ENCODE measurements at regions not wholly inside any gene's neighbourhood (a gene's known extent, or its start where the extent isn't known, plus 50 kb on each side); places are given as distances from the start of the nearest gene placed in this dataset.

DNA sequence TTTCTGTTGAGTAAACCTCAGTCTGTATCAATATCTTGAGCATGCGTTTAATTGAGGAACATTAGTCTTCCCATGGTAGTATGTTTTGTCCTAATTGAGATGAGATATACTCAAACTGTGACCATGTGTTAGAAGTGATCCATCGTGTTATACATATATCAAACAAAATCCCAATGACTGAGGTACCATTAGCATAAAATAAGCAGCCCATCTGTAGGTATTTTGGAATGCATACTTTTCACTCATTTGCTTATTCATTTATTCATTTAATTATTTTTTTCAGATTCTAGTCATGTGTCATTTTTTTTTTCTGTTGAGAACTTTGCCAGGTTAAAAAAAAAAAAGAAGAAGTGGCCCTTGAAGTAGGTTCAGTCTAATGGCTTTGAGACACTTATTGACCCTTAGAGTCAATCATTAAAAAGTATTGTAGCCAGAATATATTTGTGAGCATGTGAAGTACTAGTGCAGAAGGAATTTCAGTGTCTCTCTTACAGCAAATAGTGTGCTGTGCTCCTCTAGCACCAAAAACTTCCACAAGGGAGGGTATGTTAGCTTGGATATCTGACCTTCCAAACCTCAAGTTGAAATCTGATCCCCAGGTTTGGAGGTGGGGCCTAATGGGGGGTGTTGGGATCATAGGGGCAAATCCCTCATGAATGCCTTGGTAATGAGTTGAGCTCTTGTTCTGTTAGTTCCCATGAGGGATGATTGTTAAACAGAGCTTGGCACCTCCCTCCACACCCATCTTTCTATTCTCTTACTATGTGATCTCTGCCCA is 130.8 kb upstream of the NPY2R start:
- H3K27ac Mint-ChIP-seq: no peak overlapping the region
- H3K27me3 Mint-ChIP-seq: no peaks in the 10 kb centered on the region
- H3K4me1 Mint-ChIP-seq: no peaks in the 10 kb centered on the region
- H3K4me3 Mint-ChIP-seq: no peak overlapping the region
- H3K36me3 Mint-ChIP-seq: no peaks in the 10 kb centered on the region
- DNase-seq: no peak
- no peaks in the 10 kb centered on the region for H3K9me3 Mint-ChIP-seq

- Mint-ChIP-seq H3K27me3 (no peaks in the 10 kb centered on the region), H3K27ac (no peak overlapping the region), H3K4me1 (no peaks in the 10 kb centered on the region), H3K4me3 (no peak overlapping the region), H3K36me3 (no peaks in the 10 kb centered on the region), H3K9me3 (no peaks in the 10 kb centered on the region)
- no peak for DNase-seq
Observed at GRCh38 chr4:155079871-155080270, 128.6 kb upstream of the NPY2R start.

DNA sequence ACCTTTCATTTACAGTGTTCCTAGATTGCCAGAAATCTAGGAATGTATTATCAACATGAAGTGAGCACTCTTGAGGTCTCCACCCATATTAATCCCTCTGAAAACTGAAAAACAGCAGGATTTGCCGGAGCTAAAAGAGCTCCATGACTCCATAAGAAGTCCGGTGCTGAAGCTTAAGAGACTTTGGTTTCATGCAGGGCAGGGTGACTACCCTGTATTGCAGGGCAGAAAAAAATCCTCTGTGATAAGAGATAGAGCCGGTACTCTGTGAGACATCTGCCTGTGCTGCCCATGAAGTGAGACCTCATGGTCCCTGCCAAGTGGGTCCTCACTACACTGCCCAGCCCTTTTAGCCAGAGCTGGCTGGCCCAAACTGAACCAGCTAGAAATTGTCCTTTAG is 127.2 kb upstream of the NPY2R start:
- Mint-ChIP-seq H3K4me1 (no peaks in the 10 kb centered on the region), H3K36me3 (no peaks in the 10 kb centered on the region), H3K27me3 (no peaks in the 10 kb centered on the region), H3K9me3 (no peaks in the 10 kb centered on the region), H3K27ac (no peak overlapping the region), H3K4me3 (no peak overlapping the region)
- no peak for DNase-seq

GRCh38 chr4:155085843-155086530 is 122.4 kb upstream of the NPY2R start:
- no peak for DNase-seq
- Mint-ChIP-seq H3K4me3 (no peak overlapping the region), H3K9me3 (no peaks in the 10 kb centered on the region), H3K4me1 (no peaks in the 10 kb centered on the region), H3K27me3 (no peaks in the 10 kb centered on the region), H3K27ac (no peak overlapping the region), H3K36me3 (no peaks in the 10 kb centered on the region)

GRCh38 chr4:155094201-155094820 is 114.1 kb upstream of the NPY2R start:
- Mint-ChIP-seq H3K4me3 (no peak overlapping the region), H3K9me3 (no peaks in the 10 kb centered on the region), H3K27ac (no peak overlapping the region), H3K27me3 (peaks cover 3% of the 10 kb centered on the region), H3K36me3 (no peaks in the 10 kb centered on the region), H3K4me1 (no peaks in the 10 kb centered on the region)
- no peak for DNase-seq

DNA sequence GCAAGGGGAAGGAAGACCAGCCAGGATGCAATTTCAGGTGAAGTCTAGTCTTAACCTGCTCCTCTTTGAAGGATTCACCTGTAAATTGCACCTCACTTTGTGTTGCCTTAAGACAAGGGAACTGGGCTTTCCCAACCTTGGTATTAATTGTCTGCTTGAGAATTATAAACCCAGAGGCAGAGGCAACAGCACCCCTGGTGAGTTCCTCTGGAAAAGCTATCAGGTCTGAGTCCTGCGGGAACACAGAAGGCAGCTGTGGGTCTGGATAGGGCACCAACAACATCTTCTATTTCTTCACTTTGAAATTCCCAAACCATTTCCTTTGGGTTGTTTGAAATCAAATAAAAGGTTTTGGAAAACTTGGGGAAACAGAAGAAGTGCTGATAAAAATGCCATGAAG is 109.2 kb upstream of the NPY2R start:
- no peak overlapping the region for H3K4me3 Mint-ChIP-seq
- no peak overlapping the region for H3K27ac Mint-ChIP-seq
- no peak for DNase-seq
- no peaks in the 10 kb centered on the region for H3K9me3 Mint-ChIP-seq
- H3K27me3 Mint-ChIP-seq: no peaks in the 10 kb centered on the region
- H3K36me3 Mint-ChIP-seq: no peaks in the 10 kb centered on the region
- H3K4me1 Mint-ChIP-seq: no peaks in the 10 kb centered on the region

- no peak for DNase-seq
- Mint-ChIP-seq H3K9me3 (no peaks in the 10 kb centered on the region), H3K27ac (no peak overlapping the region), H3K36me3 (no peaks in the 10 kb centered on the region), H3K4me1 (no peaks in the 10 kb centered on the region), H3K27me3 (peaks cover 8% of the 10 kb centered on the region), H3K4me3 (no peak overlapping the region)
Observed at GRCh38 chr4:155106629-155107028, 101.8 kb upstream of the NPY2R start.

GRCh38 chr4:155107059-155107458 is 101.4 kb upstream of the NPY2R start:
- H3K27ac Mint-ChIP-seq: no peak overlapping the region
- no peak for DNase-seq
- H3K9me3 Mint-ChIP-seq: no peaks in the 10 kb centered on the region
- no peaks in the 10 kb centered on the region for H3K4me1 Mint-ChIP-seq
- H3K27me3 Mint-ChIP-seq: peaks cover 8% of the 10 kb centered on the region
- H3K36me3 Mint-ChIP-seq: no peaks in the 10 kb centered on the region
- H3K4me3 Mint-ChIP-seq: no peak overlapping the region

DNA sequence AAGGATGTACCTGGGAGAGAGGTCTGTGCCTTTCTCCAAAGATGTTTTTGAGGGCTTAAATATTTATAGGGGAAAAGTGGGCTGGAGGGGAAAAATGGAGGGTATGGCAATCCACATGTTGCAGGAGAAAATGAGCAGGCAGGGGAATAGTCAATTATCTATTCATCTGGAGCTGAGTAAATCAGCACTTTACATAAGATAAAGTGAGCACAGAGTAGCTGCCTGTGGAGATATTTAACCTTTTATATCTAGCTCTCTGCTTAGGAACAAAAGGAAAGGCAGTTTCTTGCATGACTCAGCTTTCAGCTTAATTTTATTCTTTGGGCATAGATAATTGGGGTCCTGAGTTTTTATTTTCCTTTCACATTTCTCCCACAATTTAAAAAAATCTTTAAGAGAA is 93.6 kb upstream of the NPY2R start:
- Mint-ChIP-seq H3K27ac (no peak overlapping the region), H3K9me3 (peaks cover 2% of the 10 kb centered on the region), H3K4me1 (no peaks in the 10 kb centered on the region), H3K36me3 (no peaks in the 10 kb centered on the region), H3K27me3 (peaks cover 8% of the 10 kb centered on the region), H3K4me3 (no peak overlapping the region)
- no peak for DNase-seq

DNA sequence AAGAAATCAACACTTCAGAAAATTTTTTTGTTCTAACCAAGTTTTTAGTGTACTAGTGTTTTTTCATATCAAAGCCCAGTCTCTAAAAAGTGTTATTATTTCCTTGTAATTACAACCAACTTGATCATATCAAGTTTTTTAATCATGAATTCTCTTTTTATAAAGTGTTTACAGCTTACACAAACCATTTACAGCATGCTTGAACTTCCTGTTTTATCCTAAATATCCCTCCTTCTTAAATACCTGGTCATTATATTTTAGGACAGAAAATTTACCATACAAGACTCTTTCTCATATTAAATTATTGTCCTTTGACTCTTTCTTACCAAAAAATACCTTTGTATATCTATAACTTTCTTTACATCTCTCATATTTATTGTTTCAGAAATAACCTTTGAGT is 89.4 kb upstream of the NPY2R start:
- DNase-seq: no peak
- Mint-ChIP-seq H3K4me3 (no peak overlapping the region), H3K4me1 (no peaks in the 10 kb centered on the region), H3K9me3 (peaks cover 2% of the 10 kb centered on the region), H3K27ac (no peak overlapping the region), H3K27me3 (peaks cover 3% of the 10 kb centered on the region), H3K36me3 (no peaks in the 10 kb centered on the region)

DNA sequence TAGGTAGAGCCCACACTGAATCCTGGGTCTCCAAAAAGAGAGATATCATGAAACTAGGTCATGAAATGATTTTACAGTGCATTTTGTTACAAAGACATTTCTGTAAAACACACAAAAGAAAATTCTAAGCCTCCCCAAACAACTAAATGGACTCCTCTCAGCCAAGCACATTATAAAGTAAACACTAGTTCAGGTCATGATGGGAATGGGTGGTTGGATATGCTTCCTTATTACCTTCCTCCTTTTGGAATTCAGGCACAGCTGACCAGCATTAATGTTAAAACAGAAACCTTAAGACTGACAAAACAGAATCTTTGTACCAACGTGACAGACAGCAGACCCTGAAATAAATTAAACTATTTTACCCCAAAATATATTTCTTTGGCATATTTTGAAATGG is 87.9 kb upstream of the NPY2R start:
- H3K27ac Mint-ChIP-seq: no peak overlapping the region
- DNase-seq: no peak
- peaks cover 3% of the 10 kb centered on the region for H3K27me3 Mint-ChIP-seq
- peaks cover 2% of the 10 kb centered on the region for H3K9me3 Mint-ChIP-seq
- no peaks in the 10 kb centered on the region for H3K36me3 Mint-ChIP-seq
- no peaks in the 10 kb centered on the region for H3K4me1 Mint-ChIP-seq
- no peak overlapping the region for H3K4me3 Mint-ChIP-seq

GRCh38 chr4:155122382-155122781 is 86.1 kb upstream of the NPY2R start:
- no peak overlapping the region for H3K4me3 Mint-ChIP-seq
- peaks cover 2% of the 10 kb centered on the region for H3K9me3 Mint-ChIP-seq
- no peak overlapping the region for H3K27ac Mint-ChIP-seq
- H3K4me1 Mint-ChIP-seq: no peaks in the 10 kb centered on the region
- DNase-seq: no peak
- no peaks in the 10 kb centered on the region for H3K36me3 Mint-ChIP-seq
- H3K27me3 Mint-ChIP-seq: peaks cover 6% of the 10 kb centered on the region

DNA sequence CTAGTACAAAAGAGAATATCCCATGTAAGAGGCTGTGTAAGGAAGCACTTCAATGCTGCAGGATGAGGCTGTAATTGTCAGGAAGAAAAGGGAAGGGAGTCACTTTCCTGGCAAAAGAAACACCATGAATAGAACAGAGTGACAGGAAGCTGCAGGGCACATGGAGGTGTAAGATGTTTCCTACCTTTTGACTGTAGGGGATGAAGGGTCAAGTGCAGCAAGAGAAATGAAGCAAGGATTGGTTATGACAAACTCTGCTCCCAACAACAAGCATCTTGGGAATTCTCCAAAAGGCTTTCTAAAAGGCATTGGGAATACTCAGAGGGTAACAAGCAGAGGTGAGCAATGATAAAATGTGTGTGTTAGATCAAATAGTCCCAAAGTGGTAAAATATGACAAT is 74.3 kb upstream of the NPY2R start:
- Mint-ChIP-seq H3K36me3 (no peaks in the 10 kb centered on the region), H3K27ac (no peak overlapping the region), H3K4me1 (no peaks in the 10 kb centered on the region), H3K9me3 (peaks cover 4% of the 10 kb centered on the region), H3K4me3 (no peak overlapping the region), H3K27me3 (no peaks in the 10 kb centered on the region)
- no peak for DNase-seq

DNA sequence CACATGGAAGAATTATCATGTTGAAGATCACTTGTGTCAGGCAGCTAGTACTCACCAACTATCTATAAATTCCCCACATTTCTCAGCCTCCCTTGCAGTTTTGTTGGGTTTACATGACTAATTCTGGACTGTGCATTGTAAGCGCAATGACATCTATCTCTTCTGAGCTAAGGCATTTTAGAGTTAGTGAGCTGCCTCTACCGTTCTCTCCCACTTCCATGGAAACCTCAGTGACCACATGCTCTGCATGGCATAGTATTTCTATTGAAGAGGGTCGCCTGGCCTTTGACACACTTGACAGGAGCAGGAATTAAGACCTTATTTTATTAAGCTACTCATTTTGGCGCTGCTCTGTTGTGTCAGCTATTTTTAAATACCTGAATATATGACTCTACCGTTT is 67.5 kb upstream of the NPY2R start:
- Mint-ChIP-seq H3K36me3 (no peaks in the 10 kb centered on the region), H3K27ac (no peak overlapping the region), H3K4me3 (no peak overlapping the region), H3K27me3 (no peaks in the 10 kb centered on the region), H3K4me1 (no peaks in the 10 kb centered on the region), H3K9me3 (no peaks in the 10 kb centered on the region)
- no peak for DNase-seq

- Mint-ChIP-seq H3K27ac (no peak overlapping the region), H3K9me3 (no peaks in the 10 kb centered on the region), H3K4me1 (no peaks in the 10 kb centered on the region), H3K4me3 (no peak overlapping the region), H3K27me3 (no peaks in the 10 kb centered on the region), H3K36me3 (no peaks in the 10 kb centered on the region)
- no peak for DNase-seq
Observed at GRCh38 chr4:155143512-155143911, 64.9 kb upstream of the NPY2R start.

All from activated naive CD8-positive, alpha-beta T cell treated with anti-CD3 and anti-CD28 coated beads for 36 hours (primary cell).